Liver (tissue), 3 donors: ENCODE measurements at regions not wholly inside any gene's neighbourhood (a gene's known extent, or its start where the extent isn't known, plus 50 kb on each side); places are given as distances from the start of the nearest gene placed in this dataset.

Source experiments
- CTCF ChIP-seq: fragments of 150-350 bp; IDR thresholded peaks from 2 replicates; pipeline ENCODE4 v1.5.1; 2017; ENCODE audit warnings: improper control_type of control experiment, low read depth, low read length; ENCODE audit not compliant: missing input control
- HNF4A ChIP-seq, 2 donors: conservative IDR thresholded peaks; 2 replicates each; pipeline ENCODE4 v1.6.1; 2016; ENCODE audit warnings: antibody characterized with exemption in 2 of 2, mild to moderate bottlenecking in 2 of 2
- RAD21 ChIP-seq, 2 donors: IDR thresholded peaks; 2 replicates each; pipeline ENCODE4 v1.6.1; 2016; ENCODE audit warnings: antibody characterized with exemption in 2 of 2, mild to moderate bottlenecking in 2 of 2
- donor health status: healthy.
- donor health status: healthy.

DNA sequence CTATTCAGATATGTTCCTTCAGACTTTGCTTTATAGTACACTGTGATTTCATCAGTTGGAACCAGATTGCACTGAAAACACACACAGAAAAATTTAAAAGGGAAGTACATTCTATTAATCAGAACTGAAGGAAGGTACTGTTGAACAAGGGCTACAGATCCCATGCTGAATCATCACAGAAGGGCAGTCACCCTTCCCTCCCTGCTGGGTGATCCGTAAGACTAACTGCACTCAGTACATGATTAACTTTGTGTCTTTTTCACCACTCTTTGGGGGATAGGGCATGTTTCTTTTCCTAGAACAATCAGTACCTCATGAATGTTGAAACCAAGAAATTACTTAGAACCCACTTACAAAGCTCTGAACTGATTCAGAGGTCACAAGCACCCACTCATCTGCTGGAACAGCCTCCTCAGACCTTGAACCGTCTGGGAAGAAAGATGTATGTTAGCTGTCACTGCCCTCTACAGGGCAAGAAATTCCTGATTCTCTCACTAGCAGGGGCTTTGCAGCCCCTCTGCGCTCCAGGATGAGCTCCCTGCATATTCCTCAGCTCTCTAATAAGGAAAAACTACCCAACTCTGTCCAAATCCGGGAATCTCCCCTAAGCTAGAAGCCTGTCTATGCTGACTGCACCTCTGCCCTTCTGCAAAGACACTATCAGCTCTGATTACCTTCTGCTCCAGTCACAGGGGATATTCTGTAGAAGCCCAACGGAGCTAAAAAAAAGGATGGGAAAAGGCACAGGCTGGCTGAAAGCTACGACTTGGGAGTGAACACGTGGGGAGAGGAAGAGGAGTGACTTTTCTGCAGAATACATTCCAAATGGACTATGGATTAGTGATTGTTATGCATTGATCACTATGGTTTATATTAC, 51.0 kb downstream of the IARS1 start:
- peak; percentile 1 for TF ChIP-seq CTCF
- TF ChIP-seq RAD21 (IDR thresholded peaks at IDR 0.05): peak; percentile 34 to 37
- TF ChIP-seq HNF4A (conservative IDR thresholded peaks at IDR 0.05): peak in 1 of 2 donors; percentile 84
